GM03348 (cell line): ENCODE measurements at regions not wholly inside any gene's neighbourhood (a gene's known extent, or its start where the extent isn't known, plus 50 kb on each side); places are given as distances from the start of the nearest gene placed in this dataset.

Source experiments
- DNase-seq: peaks from one replicate; pipeline ENCODE4 v3.0.0; 2012; ENCODE audit warnings: low spot score

DNA sequence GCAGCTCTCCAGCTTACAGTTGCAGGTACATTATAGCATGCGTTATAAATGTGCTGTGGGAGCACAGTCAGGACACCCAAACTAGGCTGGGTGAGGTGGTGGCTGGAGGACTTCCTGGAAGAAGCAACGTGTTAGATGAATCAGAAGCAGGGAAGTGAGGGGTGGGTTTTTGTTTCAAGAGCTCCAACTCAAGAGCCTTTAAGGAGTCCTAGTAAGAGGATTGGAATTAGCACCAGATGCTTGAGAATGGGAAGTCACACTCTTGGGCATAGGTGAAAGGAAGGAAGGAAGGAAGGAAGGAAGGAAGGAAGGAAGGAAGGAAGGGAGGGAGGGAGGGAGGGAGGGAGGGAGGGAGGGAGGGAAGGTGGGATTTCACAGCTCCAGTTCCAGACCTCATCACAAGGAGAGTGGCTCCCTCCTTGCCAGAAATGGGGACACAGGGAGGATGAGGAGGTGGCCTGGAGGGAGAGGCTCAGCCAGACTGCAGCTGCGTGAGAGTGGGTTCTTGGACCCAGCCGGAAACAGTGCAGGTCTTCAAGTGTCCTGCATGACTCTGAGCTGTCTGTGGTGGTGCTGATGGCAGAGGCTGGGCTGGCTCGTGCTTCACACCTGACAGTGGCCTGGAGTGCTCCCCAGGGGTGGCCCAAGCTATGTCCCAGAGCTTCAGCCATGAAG lies 115.7 kb upstream of the GSC start:
- DNase-seq, result no peak

DNA sequence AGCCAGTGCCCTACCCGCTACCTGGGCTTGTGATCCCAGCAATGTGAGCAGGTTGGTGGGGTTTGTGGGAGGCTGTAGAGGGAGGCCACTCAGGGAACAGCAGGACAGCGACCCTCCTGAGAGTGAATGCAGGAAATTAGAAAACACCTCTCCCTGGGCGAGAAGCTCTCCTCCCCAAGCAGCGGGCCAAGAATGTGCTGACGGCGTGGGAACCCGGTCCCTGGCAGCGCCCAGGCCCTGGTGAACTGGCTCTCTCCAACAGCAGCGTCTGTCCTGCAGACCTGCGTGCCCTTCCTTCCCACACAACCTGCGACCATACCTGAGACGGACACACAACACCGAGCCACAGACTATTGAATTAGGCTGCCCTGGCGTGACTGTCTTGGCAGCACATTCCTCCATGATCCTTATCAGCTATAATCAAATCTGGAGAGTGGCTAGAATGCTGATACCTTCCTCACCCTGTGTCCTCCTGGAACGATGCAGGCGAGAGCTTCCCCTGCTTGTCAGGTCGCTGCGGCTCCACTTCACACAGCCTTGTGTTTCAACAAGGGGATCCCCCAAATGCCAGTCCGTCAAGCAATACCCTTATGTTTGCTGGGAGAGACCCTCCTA lies 114.8 kb upstream of the GSC start:
- DNase-seq, result no peak

DNA sequence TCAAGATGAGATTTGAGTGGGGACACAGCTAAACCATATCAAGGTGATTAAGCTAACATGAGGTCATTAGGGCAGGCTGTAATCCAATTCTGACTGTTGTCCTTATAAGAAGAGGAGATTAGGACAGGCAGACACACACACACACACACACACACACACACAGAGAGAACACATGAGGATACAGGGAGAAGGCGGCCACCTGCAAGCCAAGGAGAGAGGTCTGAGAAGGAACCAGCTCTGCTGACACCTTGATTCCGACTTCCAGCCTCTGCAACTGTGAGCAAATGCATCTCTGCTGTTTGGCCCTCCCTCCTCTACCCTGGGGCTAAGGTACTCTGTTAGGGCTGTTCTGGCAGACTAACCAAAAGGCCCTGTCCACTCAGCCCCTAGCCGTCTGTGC lies 112.5 kb upstream of the GSC start:
- DNase-seq, result no peak

DNA sequence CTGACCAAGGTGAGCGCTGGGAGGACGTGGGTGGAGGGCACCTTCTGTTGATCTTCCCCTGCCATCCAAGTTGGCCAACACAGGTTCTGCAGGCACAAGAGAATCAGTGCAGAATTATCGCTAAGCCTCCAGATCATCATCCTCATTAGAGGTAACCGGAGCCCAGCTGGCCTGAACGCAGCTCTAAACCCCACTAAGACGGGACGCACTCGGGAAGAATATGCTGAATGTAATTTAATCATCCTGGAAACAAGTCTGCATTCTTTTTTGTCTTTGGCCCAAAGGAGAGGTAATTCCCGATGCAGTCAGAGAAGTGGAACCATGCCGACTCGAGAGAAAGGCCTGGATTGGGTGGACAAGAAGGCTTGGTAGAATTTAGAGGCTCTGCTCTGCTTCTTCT lies 111.0 kb upstream of the GSC start:
- no peak for DNase-seq

DNA sequence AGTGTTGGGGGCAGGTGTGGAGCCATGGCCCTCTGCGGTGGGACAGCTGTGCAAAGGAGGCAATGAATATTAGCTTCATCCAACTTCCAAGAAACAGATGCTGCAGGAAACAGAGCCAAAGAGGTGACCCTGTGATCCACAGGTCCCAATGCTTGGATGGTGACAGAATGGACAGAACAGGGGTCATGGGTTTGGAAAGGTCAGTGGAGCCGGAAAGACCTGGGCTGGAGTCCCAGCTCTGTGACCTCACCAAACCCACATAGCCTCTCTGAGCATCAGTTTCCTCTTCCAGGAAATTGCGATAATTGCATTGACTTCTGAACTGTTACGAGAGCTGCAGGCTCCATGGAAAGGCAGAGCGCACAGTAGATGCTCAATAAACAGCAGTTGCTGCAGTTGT lies 110.2 kb upstream of the GSC start:
- DNase-seq, result no peak

DNA sequence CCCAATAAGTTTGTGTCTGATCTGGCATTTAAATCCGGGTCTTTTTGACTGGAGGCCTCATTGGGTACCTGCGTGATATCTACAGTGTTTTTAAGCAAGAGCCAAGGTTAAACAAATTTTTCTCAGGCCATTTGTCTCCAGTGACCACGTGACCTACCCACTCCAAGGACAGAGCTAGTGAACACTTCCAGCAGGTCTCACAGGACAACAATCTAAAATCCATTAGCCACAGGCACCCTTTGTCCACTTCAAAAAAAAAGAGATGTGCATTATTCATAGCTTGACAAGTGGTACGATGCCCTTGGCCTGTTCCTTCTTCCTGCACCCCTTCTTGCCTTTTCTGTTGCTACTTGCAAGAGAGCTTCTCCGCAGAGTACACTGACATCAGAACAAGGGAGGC lies 109.6 kb upstream of the GSC start:
- no peak for DNase-seq

DNA sequence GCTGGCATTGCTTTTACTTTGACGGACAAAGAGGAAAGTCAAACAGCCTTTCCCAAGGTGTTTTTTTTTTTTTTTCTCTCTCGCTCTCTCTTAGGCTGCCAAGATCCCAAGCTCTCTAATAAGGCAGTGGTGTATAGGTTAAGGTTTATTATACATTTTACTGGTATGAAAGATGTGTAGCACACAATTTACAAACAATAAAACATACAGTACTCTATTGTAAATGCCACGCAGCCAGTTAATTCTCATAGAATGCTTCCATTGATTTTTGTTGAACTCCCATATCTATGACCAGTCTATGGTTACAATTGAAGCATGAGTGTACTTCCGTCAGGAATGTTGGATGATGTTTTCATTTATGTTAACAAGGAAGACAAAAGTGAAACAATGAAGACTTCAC lies 106.4 kb upstream of the GSC start:
- no peak for DNase-seq

DNA sequence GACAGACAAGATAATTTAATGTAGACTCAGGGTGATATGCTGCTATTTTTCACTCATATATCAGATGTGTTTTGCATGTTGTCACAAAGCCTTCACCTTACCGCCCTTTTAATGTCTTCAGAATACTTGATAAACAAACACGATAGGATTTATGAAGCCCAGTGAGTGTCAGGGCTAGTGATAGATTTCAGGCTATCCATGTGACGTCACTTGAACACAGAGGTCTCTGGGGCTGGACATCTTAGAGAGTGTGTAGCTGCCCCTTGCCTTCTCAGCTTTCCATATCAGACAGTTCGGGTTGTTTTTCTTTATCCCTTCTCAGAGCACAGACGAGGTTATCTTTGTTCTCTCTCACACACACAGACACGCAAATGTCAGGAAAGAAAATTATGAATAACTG lies 105.3 kb upstream of the GSC start:
- no peak for DNase-seq

DNA sequence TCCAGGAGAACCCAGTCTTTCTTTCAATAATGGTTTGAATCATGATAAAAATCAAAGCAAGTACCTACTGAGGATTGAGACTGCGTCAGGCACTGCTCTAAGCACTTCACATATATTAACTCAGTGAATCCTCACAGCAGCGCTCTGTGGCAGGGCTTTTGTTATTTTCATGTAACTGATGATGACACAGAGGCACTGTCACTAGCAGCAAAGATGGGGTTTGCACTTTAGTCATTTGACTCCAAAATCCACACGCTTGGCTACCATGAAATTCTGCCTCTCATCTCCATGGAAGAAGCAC lies 98.8 kb upstream of the GSC start:
- DNase-seq, result no peak

DNA sequence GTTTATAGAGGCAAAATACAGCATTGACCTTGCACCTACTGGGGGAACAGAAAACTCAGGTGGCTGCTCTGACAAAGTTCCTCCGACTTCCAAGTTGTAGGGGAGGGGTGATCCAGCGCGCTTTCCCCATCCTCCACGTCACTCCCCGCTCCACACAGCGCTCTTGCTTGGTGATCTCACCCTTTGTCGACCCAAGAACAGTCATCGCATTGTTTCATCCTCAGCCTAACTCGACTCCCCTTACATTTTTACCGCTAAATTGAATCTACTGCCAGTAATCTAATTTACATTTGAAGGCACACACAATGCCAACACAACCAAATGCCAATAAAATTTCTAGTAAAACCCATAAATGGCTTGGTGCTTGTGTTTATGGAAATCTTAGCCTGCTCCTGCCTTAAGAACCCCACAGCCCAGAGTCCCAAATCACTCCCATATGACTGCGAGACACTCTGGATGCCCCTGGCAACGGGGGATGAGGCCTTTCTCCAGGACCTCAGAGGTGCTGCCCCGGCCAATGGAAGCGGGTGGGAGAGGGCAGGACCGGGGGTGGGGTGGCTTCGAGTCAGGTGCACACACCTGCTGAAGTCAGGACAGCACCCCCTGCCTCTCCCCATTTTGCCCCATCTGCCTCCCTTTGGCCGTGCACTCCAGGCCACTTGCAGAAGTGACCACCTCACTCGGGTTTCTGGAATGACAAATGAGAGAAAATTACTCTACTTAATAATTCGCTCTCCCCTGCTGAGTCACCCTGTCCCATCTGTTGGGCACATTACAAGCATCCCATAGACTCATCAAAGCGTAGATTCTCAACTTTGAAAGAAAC lies 98.2 kb upstream of the GSC start:
- no peak for DNase-seq

DNA sequence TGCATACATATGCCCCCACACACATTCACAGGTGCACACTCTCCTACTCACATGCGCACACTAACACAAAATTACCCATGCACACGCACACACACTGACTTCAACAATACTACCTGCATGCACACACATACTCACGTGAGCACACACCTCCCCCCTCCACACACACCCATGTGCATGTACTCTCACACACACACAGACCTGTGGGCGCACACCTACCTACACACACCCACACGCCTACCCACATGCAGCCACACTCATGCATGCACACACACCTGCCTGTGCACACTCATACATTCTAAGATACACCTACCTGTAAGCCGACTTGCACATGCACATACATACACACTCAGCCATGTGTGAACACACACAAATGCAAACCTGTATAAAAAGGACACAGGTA lies 97.3 kb upstream of the GSC start:
- no peak for DNase-seq

DNA sequence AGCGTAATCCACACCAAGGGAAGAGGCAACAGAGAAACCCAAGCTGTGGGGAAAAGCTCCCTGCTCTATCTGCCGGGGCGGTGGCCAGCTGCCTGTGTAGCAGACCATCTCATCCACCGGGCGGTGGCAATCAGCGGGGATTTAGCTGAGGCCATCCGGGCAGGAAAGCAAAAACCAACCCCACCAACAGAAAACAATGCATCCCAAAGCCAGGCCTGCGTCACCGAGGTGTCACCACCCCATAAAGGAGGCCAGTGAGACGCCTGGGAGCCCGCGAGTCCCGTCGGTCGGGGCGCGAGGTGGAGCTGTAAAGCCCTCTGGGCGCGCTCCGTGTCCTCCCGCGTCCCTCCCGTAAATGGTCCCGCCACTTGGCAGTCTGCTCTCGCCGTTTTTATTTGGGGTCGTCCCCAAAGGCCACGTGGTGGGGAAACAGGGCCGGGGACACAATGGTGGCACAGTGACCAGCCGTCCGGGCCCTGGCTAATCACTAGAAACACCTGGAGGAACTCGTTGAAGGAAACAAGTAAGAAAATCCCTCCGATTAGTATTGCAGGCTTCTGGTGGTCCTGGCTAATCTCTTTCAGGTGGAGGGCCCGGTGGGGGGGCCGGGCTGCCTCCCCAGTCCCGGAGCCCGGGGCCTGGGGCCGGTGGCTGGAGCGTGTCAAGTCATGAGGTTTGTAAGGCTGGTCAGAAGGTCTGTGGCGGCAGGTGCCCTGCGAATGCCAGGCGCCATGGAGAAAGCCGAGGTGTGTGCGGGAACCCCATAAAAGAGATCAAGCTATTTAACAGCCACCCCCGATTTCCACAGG lies 94.7 kb upstream of the GSC start:
- no peak for DNase-seq

DNA sequence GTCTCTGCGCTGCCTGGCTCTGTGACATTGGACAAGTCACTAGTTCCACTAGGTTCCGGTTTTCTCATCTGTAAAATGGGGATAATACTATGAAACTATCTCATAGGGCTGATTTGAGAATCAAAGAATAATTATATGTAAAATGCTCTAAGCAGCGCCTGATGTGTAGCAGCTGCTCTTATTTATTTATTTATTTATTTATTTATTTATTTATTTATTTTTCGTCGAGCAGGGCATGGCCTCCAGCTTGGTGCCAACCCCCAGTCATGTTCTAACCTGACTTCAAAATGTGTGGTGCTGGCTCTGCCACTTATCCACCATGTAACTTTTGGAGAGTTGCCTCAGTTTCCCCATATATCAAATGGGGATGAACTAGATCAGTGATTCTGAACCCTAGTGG lies 93.5 kb upstream of the GSC start:
- no peak for DNase-seq

DNA sequence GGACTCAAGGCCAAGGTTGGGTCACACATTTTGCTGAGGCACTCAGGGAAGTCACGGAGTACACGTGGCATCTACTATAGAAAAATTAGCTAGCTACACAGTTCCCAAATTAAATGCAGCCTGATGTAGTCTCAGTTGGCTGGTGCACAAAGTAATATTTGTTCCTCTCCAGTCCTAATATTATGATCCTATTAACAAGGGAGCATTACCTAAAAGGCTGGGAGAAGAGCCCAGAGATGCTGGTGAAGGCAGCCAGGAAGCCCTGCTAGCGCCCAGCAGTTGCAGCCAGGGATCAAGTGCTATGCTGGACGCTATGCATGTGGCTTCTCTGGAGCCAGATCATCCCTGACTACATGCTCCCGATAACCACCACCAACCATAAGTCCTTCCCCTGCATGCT lies 88.0 kb upstream of the GSC start:
- DNase-seq, result no peak

DNA sequence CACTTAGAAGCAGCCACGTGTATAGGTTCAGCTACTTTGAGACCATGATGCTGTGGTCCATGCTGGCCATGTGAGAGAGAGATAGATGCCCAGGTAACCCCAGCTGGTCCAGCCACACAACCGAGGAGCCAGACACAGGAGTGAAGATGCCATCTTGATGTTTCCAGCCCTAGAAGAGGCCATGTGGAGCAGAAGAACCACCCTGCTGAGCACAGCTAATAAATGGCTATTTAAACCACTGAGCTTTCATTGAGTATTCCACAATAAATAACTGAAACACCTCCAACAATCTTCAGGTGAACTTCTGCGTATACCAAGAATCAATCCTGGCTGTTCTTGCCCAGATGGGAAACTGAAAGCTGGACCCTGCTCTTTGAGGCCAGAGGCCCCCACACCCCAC lies 84.0 kb upstream of the GSC start:
- DNase-seq, result no peak

DNA sequence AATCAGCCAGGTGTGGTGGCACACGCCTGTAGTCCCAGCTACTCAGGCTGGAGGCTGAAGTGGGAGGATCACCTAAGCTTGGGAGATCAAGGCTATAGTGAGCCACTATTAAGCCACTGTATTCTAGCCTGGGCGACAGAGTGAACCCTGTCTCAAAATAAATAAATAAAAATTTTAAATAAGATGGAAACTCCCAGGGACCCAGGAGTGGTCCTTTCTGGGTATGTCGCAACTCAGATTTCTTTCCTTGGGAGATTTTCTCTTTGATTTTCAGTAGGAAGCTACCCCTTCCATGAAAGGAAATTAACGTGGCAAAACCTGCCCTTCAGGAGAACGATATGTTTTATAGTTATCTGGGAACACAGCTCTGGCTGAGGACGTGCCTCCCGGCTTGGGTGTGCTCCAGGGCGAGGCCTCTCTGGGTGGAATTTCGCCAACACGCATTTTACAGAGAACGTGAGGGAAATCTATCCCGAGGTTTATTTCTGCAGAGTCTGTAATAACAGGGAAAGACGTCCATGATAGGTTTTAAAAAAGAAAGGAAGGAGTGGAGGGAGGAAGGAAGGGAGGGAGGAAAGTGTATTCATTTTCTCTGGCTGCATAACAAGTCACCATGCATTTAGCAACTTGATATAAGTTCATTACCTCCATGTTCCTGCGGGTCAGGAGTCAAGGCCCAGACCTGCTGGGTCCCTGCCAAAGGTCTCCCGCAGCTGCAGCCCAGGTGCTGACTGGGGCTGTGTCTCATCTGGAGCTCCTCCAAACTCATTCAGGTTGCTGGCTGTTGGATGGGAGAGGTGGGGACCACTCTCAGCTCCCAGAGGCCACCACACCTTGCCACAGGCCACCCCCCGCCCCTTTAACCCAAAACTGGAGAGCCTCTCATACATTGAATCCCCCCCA lies 80.6 kb upstream of the GSC start:
- DNase-seq, result no peak

DNA sequence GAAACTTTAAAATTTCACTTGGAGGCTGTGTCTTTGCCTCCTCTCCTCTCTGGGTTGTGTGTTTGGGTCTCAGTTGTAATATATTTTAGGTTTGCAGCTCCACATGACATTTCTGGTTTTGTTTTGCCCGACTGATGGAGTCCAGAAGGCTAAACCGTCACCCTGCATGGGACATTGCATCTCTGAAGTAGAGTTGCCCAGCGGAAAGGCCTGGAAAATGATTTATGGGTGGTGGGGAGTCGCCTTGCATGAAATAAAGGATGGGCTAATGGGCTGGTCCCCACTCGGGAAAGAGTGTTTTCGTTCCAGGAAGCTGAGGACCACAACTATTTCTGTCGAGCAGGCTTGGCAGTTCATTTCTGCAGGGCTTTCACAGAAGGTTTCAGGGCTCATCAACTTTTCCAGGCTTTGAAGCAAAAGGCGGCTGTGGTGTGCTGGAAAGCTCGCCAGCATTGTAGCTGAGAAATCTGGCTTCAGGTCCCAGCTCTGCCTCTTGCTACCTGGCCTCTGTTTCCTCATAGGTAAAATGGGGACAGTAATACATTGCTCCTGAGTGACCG lies 74.8 kb upstream of the GSC start:
- DNase-seq, result no peak

DNA sequence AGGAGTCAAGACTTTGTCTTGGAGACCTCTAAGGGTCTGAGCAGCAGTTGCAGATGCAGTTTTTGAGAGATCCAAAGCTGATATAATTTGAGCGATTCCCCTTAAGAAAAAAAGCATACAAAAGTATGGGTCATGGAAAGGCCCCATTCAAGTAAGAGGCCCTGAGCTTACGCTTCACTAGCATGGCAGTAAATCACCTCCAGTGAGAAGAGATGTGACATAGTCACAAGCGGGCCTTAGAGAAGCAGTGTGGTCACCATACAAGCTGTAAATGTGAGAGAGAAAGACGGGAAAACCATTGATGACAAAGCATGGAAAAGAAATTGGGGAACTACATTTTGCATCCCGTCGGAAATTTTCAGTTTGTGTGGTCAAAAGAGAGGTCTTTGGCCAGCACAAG lies 70.6 kb upstream of the GSC start:
- no peak for DNase-seq

DNA sequence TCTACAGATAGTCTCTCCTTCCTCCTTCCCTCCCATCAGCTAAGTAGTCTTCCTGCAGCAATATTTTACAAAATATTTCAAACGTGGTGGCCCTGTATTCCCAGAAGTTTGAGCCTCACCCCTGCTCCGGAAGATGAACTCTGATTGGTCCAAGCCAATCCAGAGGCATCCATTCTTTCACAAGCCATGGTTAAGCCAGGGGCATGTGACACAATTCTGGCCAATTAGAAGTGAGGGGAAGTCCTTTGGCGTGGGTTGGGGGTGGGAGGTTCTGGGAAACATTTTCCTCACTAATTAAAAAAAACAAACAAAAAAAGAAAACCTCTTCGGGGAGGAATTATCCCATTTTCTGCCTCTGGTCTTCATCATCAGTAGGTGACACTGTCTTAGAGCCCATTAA lies 69.4 kb upstream of the GSC start:
- DNase-seq, result no peak

DNA sequence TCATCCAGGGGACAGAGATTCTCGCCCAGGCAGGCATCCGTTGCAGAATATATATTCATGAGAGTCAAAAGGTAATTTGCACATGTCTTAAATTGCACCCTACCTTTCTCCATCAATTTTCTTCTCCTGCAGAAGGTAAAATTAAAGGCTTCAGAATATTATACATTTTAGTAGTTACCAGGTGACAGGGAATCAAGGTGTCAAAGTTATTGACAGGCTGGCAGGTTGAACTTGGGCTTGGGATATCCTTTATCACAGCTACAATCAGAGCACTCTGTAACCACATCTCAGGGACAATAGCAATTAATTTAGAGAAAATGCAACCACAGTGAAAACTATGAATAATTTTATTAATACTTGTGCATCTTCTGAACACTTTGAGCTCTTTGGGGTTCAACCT lies 66.9 kb upstream of the GSC start:
- DNase-seq, result no peak

DNA sequence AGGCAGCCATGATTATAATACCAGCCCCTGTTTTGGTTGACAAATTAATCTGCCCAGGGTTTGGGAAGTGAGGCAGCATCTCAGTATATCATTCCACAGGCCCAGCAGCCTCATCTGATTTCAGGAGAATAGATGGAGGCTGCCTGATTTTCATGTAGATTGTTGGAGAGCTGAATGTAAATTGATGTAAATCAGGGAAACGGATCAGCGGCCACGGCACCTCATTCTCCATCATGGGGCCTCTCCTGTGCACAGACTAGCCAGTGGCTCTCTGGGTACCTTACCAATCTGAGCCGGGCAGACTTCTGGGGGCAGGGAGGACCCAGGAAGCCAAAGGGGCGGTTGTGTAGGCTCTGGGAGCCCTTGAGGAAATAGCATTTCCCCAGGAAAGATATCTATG lies 63.7 kb upstream of the GSC start:
- DNase-seq, result no peak

DNA sequence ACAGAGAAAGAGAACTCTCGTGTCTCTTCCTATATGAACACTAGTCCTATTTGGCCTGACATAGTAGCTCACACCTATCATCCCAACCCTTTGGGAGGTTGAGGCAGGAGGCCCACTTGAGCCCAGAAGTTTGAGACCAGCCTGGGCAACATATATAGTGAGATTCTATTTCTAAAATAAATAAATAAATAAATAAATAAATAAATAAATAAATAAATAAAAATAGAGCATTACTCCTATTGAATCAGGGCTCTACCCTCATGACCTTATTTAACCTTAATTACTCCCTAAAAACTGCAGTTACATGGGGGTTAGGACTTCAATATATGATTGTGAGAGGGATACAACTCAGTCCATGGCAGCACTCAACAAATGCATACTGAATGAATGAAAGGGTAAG lies 61.2 kb upstream of the GSC start:
- DNase-seq, result no peak
